NCI-H1417 (cell line): ENCODE measurements at regions not wholly inside any gene's neighbourhood (a gene's known extent, or its start where the extent isn't known, plus 50 kb on each side); places are given as distances from the start of the nearest gene placed in this dataset.
"Not testable (repeated sequence)": the region's sequence is repeated elsewhere in the genome, so short reads cannot be mapped to it uniquely, and the experiment has no call there.

Source experiments
- DNase-seq, 3 experiments: peaks; one replicate each; lab custom pipeline; 2025; lab: John Stamatoyannopoulos, UW

GRCh38 chr7:33784000-33784399, 121.3 kb upstream of the BMPER start:
- DNase-seq = no peak

- DNase-seq = no peak
Measured at GRCh38 chr7:33788531-33788930, 116.8 kb upstream of the BMPER start.

DNA sequence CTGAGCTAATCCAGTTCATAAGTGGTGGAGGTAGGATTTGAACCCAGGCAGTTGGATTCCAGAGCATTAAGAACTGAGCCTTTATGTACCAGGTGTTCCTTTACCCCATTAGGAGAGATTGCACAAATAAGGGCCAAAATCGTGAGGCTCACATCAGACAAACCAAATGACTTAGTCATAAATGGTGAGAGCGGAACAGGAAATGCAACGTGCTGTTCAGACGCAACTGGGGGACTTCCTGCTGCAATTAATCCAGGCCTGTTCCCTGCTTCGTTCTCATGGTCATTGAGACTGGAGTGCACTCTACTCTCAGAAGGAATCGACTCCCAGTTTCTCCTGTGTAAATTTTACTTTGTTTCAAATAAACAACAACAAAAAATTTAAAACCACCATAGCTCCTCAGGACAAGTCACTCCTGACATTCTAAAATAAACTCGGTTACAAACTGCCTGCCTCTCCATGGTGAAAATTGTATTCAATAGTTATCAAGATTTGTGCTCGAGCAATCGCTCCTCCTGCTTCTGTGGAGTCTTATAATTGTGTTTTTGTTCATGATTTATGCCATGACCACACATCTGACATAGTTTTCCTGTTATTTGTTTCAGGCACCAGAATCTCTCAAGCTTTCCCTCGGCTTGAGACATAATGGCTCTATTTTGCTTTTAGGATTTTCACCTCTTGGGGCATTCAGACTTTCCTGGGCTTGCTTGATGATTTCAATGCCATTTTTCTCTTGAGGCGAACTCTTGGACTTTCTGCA, 115.3 kb upstream of the BMPER start:
- DNase-seq = no peak

- DNase-seq = no peak
Measured at GRCh38 chr7:33790746-33791145, 114.6 kb upstream of the BMPER start.

- DNase-seq = no peak
Measured at GRCh38 chr7:33792041-33792440, 113.3 kb upstream of the BMPER start.

- peak in 2 of 3 experiments; percentile 7 to 47 for DNase-seq
Measured at GRCh38 chr7:33792547-33793105, 112.7 kb upstream of the BMPER start.

GRCh38 chr7:33793616-33794015, 111.7 kb upstream of the BMPER start:
- DNase-seq = no peak

GRCh38 chr7:33794419-33794818, 110.9 kb upstream of the BMPER start:
- DNase-seq = no peak

DNA sequence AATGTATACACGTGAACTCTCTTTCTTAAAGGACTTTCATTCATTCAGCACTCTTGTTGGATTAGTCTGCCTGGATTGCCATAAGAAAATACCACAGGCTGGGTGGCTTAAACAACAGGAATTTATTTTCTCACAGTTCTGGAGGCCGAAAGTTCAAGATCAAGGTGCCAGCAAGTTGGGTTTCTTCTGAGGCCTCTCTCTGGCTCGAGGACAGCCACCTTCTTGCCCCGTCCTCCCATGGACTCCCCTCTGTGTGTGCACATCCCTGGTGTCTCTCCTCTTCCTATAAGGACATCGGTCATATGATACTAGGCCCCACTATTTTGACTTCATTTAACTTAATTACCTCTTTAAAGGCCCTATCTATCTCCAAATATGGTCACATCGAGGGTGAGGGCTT, 110.4 kb upstream of the BMPER start:
- no peak for DNase-seq

DNA sequence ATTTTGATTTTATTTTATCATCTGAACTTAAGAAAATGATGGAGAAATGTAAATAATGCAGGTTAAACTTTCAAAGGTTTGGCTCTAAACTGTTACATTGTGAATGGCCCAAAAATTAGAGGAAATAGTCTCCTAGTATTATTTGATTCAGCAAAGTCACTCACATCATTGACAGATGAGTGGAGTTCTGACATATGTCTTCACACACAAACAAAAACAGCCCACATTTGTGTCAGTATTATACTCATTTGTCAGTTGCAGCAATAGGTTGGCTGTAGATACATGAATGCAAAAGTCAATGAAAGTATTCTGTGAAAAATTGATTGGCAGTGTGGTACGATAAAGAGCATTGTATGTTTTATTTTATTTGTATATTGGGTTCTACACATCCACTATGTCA, 108.8 kb upstream of the BMPER start:
- no peak for DNase-seq

DNA sequence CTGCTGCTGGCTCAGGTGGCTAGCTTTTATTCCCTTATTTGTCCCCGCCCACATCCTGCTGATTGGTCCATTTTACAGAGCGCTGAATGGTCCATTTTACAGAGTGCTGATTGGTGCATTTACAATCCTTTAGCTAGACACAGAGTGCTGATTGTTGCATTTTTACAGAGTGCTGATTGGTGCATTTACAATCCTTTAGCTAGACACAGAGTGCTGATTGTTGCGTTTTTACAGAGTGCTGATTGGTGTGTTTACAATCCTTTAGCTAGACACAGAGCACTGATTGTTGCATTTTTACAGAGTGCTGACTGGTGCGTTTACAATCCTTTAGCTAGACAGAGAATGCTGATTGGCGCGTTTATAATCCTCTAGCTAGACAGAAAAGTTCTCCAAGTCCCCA, 107.8 kb upstream of the BMPER start:
- not testable (repeated sequence) for DNase-seq

DNA sequence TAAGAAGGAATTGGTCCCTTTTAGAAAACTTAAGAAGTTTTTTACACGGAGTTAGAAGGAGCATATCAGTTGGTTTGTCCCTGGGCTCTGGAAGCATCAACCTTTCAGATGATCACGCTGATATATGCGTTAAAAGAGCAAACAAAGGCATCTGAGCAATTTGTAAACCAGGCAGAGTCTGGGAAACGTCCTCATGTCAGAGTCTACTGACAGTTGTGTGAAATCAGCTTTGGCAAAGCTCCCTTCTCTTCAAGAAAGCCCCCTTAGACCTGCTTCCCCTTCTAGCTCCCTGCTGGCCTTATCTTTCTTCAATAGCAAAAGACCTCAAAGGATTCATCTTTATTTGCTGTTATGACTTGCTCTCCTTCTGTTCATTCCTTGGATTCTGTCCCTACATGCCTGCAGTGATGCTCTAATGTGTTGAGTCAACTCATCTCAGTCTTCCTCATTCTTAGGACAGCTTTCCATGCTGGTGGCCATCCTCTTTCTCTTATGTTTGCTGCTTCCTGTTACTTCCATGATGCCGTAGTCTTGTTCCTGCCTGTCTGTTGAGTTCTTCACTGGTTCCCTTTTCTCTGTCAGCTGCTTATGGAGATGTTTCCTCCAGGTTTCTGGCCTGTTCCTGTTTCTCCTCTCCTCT, 106.5 kb upstream of the BMPER start:
- no peak for DNase-seq

- DNase-seq = no peak
Measured at GRCh38 chr7:33799766-33800165, 105.6 kb upstream of the BMPER start.

GRCh38 chr7:33802600-33802999, 102.7 kb upstream of the BMPER start:
- no peak for DNase-seq

GRCh38 chr7:33804140-33804660, 101.1 kb upstream of the BMPER start:
- DNase-seq = no peak

GRCh38 chr7:33805630-33806233, 99.6 kb upstream of the BMPER start:
- DNase-seq = no peak

DNA sequence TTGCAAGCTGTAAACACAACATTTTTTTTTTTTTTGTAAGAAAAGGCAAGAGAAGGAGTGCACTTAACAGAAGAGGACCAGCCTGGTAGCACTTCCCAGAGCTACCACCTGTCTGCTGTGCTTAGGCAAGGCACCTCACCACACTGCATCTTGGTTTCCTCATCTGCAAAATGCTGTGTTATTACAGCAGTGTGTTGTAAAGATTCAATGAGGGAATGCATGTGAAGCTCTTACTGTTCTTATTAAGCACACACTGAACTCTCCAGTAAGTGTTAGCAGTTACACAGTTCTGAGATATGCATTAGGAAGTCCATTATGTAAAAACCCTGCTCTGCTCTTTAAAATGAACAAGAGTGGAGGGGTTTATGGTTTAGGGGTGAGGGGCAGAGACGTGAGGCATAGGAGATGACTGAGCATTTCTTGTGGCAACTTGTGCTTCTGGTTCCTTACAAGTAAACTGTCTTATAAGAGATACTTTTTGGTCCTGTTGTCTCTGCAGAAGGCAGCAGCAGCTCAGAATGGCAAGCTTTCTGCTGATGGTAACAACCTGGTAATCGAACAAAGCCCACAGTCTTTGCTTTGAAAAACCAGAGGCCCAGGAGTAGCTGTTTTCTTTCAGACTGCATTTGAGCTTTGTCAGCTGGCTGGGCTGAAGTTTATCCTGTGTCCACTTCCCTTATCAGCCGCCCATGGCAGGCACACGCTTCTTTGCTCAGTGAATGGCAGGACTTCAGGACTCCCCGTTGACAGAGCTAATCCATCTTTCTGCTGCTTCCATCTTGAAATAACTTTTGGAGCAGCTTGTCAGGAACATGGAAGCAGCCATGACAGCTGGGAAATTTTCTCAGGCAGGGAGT, 98.8 kb upstream of the BMPER start:
- DNase-seq = no peak

DNA sequence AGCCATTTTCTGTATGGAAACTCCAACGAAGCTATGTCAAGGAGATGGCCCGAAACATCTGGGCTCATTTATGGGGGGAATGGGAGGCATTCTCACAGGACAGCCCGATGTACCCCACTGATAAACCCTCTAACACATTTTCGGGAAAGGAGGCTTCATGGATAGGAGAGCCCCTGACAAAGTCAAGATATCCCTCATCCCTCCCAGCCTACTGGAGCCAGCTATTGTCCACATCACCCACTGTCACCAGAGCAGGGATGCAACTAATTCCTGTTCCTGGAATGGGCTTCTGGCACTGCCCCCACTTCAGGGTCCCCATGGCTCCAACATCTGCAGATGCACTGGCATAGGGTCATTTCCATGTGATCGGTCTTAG, 98.2 kb upstream of the BMPER start:
- no peak for DNase-seq

- DNase-seq = peak in 1 of 3 experiments; percentile 28
Measured at GRCh38 chr7:33807779-33808482, 97.4 kb upstream of the BMPER start.

DNA sequence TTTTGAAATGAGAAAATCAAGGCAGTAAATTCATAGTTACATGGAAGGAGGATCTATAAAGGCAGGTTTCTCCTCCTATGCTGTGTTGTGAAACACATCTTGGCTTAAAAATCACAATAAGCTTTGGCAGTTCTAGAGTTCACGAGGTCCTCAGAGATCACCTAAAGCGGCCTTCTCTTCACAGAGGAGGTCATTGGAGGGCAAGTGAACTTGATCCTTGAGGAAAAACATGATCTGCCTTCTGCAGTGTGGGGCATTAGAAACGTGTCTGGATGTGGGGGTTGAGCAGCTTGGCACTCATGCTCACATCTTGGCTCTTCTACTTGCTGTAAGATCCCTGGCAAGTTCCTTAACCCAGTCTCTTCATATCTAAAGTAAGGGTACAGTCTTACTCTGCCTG, 96.1 kb upstream of the BMPER start:
- no peak for DNase-seq

GRCh38 chr7:33810356-33810755, 95.0 kb upstream of the BMPER start:
- DNase-seq = no peak
